HEK293T (cell line): ENCODE measurements at regions not wholly inside any gene's neighbourhood (a gene's known extent, or its start where the extent isn't known, plus 50 kb on each side); places are given as distances from the start of the nearest gene placed in this dataset.

Experiments used
- ARNT ChIP-seq: fragments of 450-650 bp; IDR thresholded peaks from 2 replicates; pipeline ENCODE4 v1.6.1; 2017; ENCODE audit warnings: mild to moderate bottlenecking
- BHLHE40 ChIP-seq: fragments of 450-650 bp; IDR thresholded peaks from 2 replicates; pipeline ENCODE4 v1.6.1; 2016; ENCODE audit warnings: mild to moderate bottlenecking, moderate library complexity, borderline replicate concordance
- CTBP1 ChIP-seq: fragments of 450-650 bp; IDR thresholded peaks from 2 replicates; pipeline ENCODE4 v1.6.1; 2016; ENCODE audit warnings: borderline replicate concordance
- FOXA1 ChIP-seq: fragments of 450-650 bp; IDR thresholded peaks from 2 replicates; pipeline ENCODE4 v1.6.1; 2016; ENCODE audit warnings: mild to moderate bottlenecking
- FOXM1 ChIP-seq: fragments of 450-650 bp; IDR thresholded peaks from 2 replicates; pipeline ENCODE4 v1.6.1; 2017; ENCODE audit warnings: mild to moderate bottlenecking, borderline replicate concordance
- SP1 ChIP-seq: fragments of 450-650 bp; IDR thresholded peaks from 2 replicates; pipeline ENCODE4 v1.6.1; 2017
- TARDBP ChIP-seq: fragments of 450-650 bp; IDR thresholded peaks from 2 replicates; pipeline ENCODE4 v1.6.1; 2016
- ZNF384 ChIP-seq: fragments of 450-650 bp; IDR thresholded peaks from 2 replicates; pipeline ENCODE4 v1.6.1; 2016

DNA sequence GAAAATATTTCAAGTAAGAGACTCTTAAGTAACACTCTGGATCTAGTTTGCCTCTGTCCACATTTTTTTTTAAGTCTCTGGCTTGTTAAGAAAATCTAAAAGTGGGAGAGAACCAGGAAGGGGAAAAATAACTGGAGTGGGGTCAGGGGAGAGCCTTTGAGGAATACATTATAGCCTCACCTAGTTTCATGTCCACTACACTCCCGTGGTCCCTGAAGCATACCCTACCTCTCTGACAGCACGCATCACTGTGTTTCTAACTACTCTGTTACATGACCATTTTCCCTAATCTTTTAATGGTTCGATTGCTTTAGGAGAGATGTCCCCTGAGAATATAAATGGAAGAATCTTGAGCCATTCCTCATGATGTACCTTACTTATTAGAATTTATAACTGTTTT lies 318.3 kb downstream of the TMEM167A start:
- TF ChIP-seq TARDBP (no peak), SP1 (no peak), FOXM1 (no peak), ARNT (no peak), CTBP1 (no peak), ZNF384 (no peak), FOXA1 (no peak), BHLHE40 (no peak)
